Testis (tissue), 2 donors: ENCODE measurements at regions not wholly inside any gene's neighbourhood (a gene's known extent, or its start where the extent isn't known, plus 50 kb on each side); places are given as distances from the start of the nearest gene placed in this dataset.

Source experiments
- DNase-seq: peaks from one replicate; pipeline ENCODE4 v3.0.0-alpha.2; 2019
- H3K27ac ChIP-seq, 2 donors: fragments of 200-600 bp; sonication (generic); one replicate each; pipeline ENCODE4 v1.5.1; 2019
- H3K27me3 ChIP-seq: fragments of 200-600 bp; sonication (generic); one replicate; pipeline ENCODE4 v1.5.1; 2019
- H3K36me3 ChIP-seq: fragments of 200-600 bp; sonication (generic); one replicate; pipeline ENCODE4 v1.5.1; 2017; ENCODE audit warnings: low read depth; ENCODE audit errors: missing control alignments
- H3K4me1 ChIP-seq: fragments of 200-600 bp; sonication (generic); one replicate; pipeline ENCODE4 v1.5.1; 2019
- H3K4me3 ChIP-seq, 2 donors: fragments of 200-600 bp; sonication (generic); one replicate each; pipeline ENCODE4 v1.5.1; 2017 to 2019
- H3K9me3 ChIP-seq: fragments of 200-600 bp; sonication (generic); one replicate; pipeline ENCODE4 v1.5.1; 2017
- POLR2A ChIP-seq: fragments of 450-650 bp; IDR thresholded peaks from one replicate; pipeline ENCODE4 v1.6.1; 2017; ENCODE audit warnings: antibody characterized with exemption, mild to moderate bottlenecking, moderate library complexity
- WGBS, 2 donors: methylation state at CpG; one replicate each; pipeline ENCODE4 v1.1.5; 2018; 5-methylcytosine and 5-hydroxymethylcytosine counted together
- intact Hi-C: fragments of 100-400 bp; cut with DNase I; formaldehyde crosslinking; loops from one replicate; pipeline ENCODE4 v1.15.1; 2023; ENCODE audit warnings: low total_unique reads
- TF ChIP-seq, protein P1 (sequence below), 3 experiments: fragments of 450-650 bp in 2 of 3; fragments of 200-600 bp in 1 of 3; sonication (generic) in 1 of 3; IDR thresholded peaks; one replicate each; pipeline ENCODE4 v1.5.1; 2016 to 2019; ENCODE audit warnings: antibody characterized with exemption in 3 of 3, mild to moderate bottlenecking in 2 of 3, moderate library complexity in 1 of 3

DNA sequence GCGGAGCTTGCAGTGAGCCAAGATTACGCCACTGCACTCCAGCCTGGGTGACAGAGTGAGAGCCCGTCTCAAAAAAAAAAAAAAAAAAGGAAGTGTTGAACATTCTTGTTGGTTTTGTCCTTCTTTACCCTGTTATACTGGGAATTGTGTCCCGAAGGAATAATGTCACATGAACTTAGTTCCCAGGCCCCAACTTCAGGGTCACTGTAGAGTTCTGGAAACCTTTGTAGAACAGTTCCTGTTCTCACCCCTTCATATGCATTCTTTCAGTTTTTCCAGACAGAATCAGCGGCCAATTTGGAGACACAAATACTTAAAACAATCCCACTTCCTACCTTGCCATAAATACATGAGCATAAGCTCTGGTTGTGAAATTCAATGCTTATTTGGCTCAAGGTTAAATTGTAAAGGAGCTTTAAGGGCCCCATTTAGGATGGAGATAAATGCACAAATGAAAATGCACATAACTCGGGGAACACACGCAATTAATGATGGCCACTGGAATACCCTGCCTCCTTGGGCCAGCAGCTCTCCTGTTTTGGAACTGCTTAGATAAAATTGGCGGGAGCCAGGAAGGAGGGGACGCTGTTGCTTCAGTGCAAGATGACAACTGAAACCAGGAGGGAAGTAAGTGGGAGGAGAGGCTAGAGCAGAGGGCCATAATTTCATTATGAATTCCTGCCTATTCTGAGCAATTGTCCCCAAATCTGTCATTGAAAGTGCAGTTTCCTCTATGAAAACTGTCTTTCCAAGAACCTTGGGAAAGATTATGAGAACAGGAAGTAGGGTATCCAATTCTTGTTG lies 153.7 kb downstream of the FGF1 start:
- Histone ChIP-seq H3K4me3 (no peak overlapping the region), H3K4me1 (no peaks in the 10 kb centered on the region), H3K36me3 (no peaks in the 10 kb centered on the region), H3K27ac (no peak overlapping the region), H3K9me3 (no peaks in the 10 kb centered on the region), H3K27me3 (no peaks in the 10 kb centered on the region)
- DNase-seq: no peak
- TF ChIP-seq POLR2A: no peak
- TF ChIP-seq, protein P1, sequence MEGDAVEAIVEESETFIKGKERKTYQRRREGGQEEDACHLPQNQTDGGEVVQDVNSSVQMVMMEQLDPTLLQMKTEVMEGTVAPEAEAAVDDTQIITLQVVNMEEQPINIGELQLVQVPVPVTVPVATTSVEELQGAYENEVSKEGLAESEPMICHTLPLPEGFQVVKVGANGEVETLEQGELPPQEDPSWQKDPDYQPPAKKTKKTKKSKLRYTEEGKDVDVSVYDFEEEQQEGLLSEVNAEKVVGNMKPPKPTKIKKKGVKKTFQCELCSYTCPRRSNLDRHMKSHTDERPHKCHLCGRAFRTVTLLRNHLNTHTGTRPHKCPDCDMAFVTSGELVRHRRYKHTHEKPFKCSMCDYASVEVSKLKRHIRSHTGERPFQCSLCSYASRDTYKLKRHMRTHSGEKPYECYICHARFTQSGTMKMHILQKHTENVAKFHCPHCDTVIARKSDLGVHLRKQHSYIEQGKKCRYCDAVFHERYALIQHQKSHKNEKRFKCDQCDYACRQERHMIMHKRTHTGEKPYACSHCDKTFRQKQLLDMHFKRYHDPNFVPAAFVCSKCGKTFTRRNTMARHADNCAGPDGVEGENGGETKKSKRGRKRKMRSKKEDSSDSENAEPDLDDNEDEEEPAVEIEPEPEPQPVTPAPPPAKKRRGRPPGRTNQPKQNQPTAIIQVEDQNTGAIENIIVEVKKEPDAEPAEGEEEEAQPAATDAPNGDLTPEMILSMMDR (IDR thresholded peaks at IDR 0.05): no peak
- intact Hi-C loops: no loop called here
- WGBS, 2 donors: 77 to 81% methylated on average over 9 of the region's 9 CpGs

DNA sequence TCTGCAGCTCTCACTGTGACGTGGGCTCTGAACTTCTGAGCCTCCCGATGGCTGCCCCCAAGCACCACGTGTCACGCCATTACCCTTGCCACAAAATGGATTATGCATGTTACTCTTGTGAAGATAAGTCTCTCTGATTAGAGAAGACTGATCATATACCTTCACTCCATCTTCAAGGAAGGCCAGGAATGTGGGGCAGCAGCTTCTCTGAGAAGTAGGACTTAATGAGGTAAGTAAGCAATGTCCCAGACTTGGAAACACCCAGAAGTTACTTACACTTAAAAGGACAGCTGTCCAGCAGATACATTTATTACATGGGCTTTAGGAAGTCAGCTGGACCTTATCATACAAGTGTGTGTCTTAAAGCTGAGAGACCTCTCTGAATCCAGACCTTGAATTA lies 155.0 kb downstream of the FGF1 start:
- WGBS, 2 donors: 89% methylated on average over 4 of the region's 4 CpGs
- TF ChIP-seq, protein P1 (IDR thresholded peaks at IDR 0.05): no peak
- TF ChIP-seq POLR2A: no peak
- H3K4me1 ChIP-seq: no peaks in the 10 kb centered on the region
- DNase-seq: no peak
- intact Hi-C loops: no loop called here
- no peak overlapping the region for H3K4me3 ChIP-seq
- H3K36me3 ChIP-seq: no peaks in the 10 kb centered on the region
- H3K27me3 ChIP-seq: no peaks in the 10 kb centered on the region
- no peak overlapping the region for H3K27ac ChIP-seq
- no peaks in the 10 kb centered on the region for H3K9me3 ChIP-seq

DNA sequence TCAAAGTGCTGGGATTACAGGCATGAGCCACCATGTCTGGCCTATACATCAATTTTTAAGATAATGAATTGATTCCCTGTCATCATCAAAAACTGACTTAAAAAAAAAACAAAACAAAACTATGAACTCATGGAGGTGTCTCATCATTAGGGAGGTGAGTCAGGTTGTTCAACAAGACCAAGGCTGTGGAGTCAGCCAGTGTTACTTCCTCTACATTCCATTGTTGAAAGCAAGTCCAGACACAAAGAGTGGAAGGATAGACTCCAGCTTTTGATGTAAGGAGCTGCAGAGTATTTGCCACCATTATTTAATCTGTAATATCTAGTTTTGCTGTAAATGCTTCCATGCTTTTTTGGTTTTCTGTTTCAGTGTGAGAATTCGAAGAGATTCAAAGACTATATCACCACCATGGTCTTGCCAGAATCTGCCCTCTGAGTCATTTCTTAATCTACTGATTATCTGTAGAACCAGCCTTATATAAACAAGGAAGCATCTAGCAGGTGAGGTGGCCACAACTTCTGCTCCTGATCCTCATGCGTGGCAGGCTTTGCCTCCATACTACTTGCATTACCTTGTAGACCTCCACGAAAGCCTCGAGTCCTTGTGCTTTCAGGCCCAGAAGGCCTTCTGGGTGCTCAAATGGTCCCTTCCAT lies 156.1 kb downstream of the FGF1 start:
- Histone ChIP-seq H3K4me3 (no peak overlapping the region), H3K9me3 (no peaks in the 10 kb centered on the region), H3K27me3 (no peaks in the 10 kb centered on the region), H3K4me1 (no peaks in the 10 kb centered on the region), H3K36me3 (no peaks in the 10 kb centered on the region), H3K27ac (no peak overlapping the region)
- WGBS, 2 donors: 93 to 94% methylated on average over 4 of the region's 4 CpGs
- DNase-seq: no peak
- TF ChIP-seq, protein P1 (IDR thresholded peaks at IDR 0.05): no peak
- no peak for TF ChIP-seq POLR2A
- intact Hi-C loops: no loop called here

DNA sequence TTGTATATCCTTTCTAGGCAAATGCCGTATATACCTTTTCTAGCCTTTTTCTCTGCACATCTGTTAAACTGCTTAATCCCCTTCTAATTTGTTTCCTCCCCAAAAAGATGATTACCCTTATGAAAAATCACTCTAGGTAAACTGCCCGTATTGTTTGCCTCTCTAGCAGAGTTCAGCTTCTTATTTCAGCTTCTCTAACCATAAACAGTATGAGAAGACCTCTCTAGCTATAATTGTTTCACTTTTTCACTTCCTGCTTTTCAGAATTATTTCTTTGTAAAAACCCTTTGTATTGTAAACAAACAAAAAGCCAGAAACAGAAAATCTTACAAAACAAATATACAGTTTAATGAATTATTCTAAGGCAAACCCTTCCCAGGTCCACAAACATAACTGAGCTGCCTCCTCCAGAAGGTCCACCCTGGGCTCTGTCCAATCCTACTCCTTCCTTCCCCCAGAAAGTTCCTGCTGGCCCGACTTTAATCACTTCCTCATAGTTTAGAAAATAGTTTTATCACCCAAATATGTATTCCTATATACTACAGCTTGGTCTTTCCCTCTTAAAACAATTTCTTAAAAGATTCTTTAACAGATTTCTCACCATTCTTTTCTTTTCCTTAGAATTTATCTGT lies 158.1 kb downstream of the FGF1 start:
- intact Hi-C loops: no loop called here
- no peaks in the 10 kb centered on the region for H3K9me3 ChIP-seq
- DNase-seq: no peak
- H3K27me3 ChIP-seq: no peaks in the 10 kb centered on the region
- no peak overlapping the region for H3K4me3 ChIP-seq
- WGBS, 2 donors: 73 to 80% methylated on average over 3 of the region's 3 CpGs
- no peak overlapping the region for H3K27ac ChIP-seq
- no peaks in the 10 kb centered on the region for H3K36me3 ChIP-seq
- no peaks in the 10 kb centered on the region for H3K4me1 ChIP-seq
- no peak for TF ChIP-seq POLR2A
- TF ChIP-seq, protein P1 (IDR thresholded peaks at IDR 0.05): no peak
